Glomerular visceral epithelial cell (primary cell): ENCODE measurements at regions not wholly inside any gene's neighbourhood (a gene's known extent, or its start where the extent isn't known, plus 50 kb on each side); places are given as distances from the start of the nearest gene placed in this dataset.

Experiments used
- DNase-seq: peaks from one replicate; pipeline ENCODE4 v3.0.0-alpha.2; 2016; ENCODE audit errors: extremely low spot score

- no peak for DNase-seq
These were observed 285.1 kb upstream of the ADARB2 start for GRCh38 chr10:2022401-2022800.

DNA sequence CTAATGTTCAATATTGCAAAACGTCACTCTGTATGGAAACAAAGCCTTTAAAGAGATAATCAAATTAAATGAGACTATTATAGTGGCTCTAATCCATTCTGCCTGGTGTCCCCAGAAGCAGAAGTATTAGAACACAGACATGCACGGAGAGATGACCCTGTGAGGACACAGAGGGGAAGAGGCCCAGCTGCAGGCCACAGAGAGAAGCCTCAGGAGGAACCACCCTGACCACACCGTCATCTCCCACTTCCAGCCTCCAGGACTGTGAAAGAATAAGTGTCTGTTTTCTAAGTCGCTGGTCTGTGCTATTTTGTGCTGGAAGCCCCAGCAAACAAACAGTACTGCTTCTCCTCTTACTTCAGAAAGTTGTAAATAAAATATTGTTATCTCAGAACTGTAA lies 283.5 kb upstream of the ADARB2 start:
- DNase-seq, result no peak

GRCh38 chr10:2019803-2020202 lies 282.5 kb upstream of the ADARB2 start:
- no peak for DNase-seq

DNA sequence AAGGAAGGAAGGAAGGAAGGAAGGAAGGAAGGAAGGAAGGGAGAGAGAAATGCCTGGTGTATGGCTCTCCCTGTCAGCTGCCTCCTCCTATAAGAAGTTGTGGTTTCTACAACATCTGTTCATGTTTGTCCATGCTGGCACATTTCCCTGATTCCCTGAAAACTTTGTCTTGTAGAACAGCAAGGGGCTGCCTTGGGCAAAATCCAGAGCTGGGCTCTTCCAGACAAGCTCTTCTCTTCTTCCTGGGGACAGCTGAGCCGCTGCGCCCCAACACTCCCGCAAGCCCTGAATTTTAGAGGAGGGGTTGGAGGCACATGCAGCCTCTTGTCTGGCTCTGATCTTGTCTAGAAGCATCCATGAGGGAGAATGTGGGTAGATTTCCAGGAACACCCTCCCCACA lies 282.0 kb upstream of the ADARB2 start:
- no peak for DNase-seq

GRCh38 chr10:2014541-2014940 lies 277.2 kb upstream of the ADARB2 start:
- no peak for DNase-seq

DNA sequence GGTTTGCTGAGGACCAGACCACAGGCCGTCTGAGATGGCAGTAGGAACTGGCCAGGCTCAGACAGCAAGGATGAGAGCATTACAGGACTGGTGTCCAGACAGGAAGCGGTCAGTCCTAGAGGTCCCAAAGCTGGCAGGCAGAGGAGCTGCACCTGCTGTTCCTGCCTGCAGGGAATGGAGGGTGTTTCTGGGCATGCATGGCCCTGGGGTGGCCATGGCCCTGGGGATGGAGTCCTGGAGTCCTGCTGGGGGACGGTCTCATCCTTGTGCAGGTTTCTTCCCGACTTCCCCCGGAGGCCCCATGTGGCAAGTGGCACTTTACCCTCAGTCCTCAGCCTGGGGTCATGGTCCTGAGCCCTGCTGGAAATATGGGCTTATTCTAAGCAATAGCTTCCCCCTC lies 274.9 kb upstream of the ADARB2 start:
- no peak for DNase-seq

- DNase-seq, result no peak
These were observed 273.9 kb upstream of the ADARB2 start for GRCh38 chr10:2011106-2011716.

- DNase-seq, result no peak
These were observed 268.2 kb upstream of the ADARB2 start for GRCh38 chr10:2005546-2005945.

- no peak for DNase-seq
These were observed 255.6 kb upstream of the ADARB2 start for GRCh38 chr10:1992930-1993329.

DNA sequence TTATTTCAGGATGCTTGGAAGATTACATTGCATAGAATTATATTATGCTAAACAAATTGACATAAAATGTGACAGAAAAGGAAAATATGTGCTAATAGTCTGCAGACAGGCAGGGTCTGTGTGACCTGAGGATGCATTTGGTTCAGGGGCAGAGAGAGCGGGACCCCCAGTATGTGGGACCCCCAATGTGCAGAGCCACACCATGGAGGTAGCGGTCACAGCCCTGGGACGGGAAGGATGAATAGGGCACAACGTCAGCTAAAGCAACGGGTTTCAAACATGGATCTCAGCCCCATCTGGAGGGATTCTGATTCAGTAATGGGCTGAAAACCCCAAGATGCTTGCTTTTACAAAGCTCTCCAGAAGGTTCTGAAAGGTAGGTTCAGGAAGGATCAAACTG lies 251.8 kb upstream of the ADARB2 start:
- no peak for DNase-seq

DNA sequence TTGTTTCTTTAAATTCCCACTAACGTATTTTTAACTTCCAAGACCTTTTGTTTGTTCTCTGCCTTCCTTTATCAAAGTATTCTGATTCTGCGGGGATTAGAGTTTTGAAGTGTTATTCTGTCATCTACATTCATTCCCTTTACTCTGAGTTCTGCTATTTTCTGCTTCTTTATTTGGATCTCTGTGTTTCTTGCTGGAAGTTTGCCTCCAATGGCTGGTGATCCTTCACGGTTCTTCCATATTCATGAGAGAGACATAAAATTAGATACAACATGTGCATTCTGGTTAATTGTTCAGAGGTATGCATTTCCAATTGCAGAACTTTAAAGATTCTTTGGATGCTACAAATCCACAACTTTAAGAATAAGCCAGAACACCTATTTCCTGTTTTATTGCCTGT lies 244.7 kb upstream of the ADARB2 start:
- DNase-seq, result no peak

DNA sequence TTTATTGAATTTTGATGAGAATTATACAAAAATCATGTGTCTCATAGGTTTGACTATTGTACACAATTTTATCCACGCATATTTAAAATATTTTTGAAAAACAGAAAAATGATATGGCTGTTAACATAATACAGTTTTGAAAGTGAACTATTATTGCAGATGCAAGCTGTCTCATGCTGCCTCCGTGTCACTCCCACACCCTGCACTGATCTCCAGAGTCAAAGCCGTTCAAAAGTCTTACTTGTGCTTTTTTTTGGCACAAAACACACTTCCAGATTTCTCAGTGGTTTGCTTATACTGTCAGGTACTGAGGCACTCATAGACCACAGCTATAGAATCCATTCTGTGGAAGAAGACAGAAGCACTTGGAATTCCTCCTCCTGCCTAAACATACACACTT lies 243.1 kb upstream of the ADARB2 start:
- DNase-seq, result no peak

DNA sequence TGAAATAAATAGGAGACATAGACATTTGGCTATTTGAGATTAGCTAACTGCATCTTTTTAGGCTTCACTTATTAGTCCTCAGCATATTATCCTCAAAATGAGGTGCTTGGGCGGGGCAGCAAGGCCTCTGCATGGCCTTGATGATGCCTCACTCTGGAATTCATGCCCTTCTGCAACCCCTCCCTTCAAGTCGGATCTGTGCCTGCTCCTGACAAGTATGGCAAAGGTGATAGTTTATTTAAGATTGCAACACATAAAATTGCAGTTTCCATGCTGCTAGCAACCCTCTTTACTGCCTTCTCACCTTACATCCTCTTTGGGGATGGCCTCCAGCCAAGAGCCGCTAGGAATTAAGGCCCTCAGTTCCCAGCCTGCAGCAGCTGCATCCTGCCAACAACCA lies 241.3 kb upstream of the ADARB2 start:
- DNase-seq, result no peak

- DNase-seq, result no peak
These were observed 240.1 kb upstream of the ADARB2 start for GRCh38 chr10:1977461-1977860.

GRCh38 chr10:1972406-1972805 lies 235.1 kb upstream of the ADARB2 start:
- DNase-seq, result no peak

DNA sequence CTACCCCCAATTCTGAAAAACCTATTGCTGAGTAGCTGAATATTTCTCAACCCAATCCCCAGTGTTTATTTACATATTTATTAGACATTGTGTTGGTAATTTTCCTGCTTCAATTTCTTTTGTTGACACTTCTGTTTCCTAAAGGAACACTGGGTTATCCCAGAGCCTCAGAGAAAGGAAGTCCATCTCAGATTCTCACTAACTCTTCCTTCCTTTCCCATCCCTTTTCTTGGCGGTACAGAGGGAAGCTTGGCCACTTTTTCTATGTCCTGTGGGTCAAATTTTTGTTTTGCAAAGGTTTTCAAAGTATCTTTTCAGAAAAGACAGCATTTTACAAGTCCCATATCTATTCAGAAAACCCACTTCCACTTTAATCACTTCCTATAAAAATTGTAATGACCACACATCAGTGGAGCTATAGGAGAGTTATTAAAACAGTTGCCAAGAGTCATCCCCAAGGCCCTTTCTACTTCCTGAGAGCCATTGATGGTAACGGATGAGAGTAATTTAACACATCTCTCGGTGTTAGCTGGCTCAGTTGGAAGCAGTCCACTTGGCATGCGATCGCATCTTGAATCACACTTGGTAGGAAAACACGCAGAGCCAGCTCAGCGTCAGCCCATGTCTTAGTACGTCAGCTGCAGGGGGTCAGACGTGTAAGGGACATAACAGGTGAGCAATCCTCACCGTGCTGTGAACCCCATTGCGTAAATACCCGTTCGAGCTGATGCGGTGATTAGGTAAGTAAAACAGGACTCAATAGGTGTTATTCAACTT lies 231.1 kb upstream of the ADARB2 start:
- no peak for DNase-seq

- DNase-seq, result no peak
These were observed 229.5 kb upstream of the ADARB2 start for GRCh38 chr10:1966712-1967376.

DNA sequence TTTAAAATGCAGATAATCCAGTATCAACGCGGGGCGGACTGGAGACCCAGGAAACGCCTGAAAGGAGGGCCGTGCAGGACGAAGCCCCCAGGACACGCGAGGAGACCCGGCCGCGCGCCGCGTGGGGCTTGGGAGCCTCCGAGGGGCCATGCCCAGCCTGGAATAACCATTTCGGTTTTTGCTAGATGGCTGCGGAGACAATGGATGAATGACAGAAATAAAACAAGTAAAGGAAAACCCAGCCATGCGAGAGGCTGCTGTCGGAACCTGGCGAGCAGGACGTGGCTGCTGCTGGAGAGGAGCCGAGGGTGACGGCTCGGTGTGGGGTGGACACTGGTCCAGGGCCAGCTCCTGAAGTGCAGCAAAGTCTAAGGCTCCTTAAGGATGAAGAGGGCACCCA lies 227.2 kb upstream of the ADARB2 start:
- DNase-seq, result no peak

GRCh38 chr10:1963341-1963740 lies 226.0 kb upstream of the ADARB2 start:
- no peak for DNase-seq

- no peak for DNase-seq
These were observed 224.7 kb upstream of the ADARB2 start for GRCh38 chr10:1961989-1962388.

- DNase-seq, result no peak
These were observed 223.7 kb upstream of the ADARB2 start for GRCh38 chr10:1960982-1961381.

DNA sequence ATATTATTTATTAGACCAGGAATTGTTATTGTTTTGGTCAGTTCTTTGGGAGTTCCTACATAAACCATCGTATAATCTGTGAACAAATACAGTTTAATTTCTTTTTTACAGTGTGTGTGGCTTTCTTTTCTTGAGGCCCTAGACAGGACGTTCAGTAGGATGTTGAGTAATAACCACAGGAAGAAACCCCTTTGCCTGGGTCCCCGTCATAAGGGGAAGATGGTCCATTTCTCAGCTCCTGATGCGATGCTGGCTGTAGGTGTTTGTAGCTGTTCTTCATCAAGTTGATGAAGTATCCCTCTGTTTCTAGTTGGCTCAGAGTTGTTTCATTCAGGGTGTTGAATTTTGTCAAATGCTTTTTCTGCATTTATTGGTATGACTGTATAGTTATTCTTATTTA lies 219.7 kb upstream of the ADARB2 start:
- DNase-seq, result no peak

- no peak for DNase-seq
These were observed 217.0 kb upstream of the ADARB2 start for GRCh38 chr10:1954300-1954699.
